ENCODE measurements at regions not wholly inside any gene's neighbourhood (a gene's known extent, or its start where the extent isn't known, plus 50 kb on each side); places are given as distances from the start of the nearest gene placed in this dataset.
"Not testable (repeated sequence)": the region's sequence is repeated elsewhere in the genome, so short reads cannot be mapped to it uniquely, and the experiment has no call there.

DNA sequence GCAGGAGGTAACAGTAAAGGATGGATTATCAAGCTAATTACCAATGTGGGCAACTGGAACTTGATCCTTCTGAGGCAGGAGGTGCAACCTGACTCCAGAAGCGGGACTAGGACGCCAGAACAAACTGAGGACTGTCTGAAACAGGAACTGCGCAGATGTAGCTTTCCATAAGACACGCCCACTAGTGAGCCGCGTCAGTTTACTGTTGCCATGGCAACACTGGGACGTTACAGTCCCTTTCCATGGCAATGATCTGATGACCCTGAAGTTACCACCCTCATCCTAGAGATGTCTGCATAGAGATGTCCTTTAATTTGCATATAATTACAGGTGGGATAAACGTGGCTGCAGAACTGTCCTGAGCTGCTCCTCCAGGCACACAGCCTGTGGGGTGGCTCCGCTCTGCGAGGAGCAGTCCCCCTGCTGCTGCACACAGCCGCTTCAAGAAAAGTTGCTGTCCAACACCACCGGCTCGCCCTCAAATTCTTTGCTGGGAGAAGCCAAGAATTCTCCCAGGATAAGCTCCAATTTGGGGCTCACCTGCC is 816.6 kb downstream of the UQCRFS1 start:
- DNase-seq = no peak

DNA sequence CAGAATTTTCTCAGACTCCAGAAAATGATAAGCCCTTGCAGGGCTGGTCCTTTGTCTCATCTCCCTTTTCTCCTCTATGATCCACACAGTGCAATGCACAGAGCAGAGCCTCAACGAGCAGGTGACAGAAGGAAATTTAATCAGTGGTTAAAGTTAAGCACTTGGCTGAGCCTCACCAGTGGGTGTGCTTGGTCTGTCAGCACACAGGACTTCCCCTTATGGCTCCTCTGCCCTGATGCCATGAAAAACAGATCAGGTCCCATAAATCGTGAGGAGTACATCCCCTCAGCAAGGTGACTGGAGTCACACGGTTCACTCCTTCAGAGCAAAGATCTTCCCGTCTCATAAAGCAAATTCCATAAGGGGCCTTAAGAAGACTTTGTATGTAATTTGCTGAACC is 818.2 kb downstream of the UQCRFS1 start:
- DNase-seq = no peak

DNA sequence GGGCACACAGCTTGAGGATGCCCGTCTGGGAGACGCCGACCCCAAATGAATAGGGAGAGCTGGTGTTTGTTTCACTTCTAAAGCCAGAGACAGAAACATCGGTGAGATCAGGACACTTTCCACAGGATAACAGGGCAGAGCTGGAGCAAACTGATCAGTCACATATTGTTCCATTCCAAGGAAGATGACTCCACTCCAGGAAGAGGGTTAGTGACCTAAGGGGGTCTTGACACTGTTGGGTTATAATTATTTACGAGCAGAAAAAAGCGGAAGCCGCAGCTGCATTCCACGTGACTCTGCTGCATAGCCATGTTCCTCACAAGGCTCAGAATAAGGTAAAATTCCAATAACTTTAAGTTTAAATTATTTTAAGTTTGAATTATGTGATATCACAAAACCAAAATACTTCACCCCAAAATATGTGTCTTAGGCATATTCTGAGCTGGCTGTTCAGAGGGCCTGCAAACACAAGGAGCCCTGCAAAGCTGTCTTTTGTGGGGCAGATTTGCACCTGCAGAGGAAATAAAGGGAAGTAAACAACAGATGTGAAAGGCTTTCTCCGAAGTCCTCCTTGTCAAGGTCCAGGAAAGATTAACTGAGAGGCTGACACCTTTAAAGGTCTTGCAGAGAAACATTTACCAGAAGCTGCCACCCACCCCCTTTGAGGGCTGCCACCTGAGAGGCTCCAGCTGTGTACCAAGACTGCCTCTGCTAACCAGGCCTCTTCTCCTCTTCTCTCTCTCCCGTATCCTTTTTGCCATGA is 819.2 kb downstream of the UQCRFS1 start:
- DNase-seq = peak in 1 of 2 donors; percentile 67

DNA sequence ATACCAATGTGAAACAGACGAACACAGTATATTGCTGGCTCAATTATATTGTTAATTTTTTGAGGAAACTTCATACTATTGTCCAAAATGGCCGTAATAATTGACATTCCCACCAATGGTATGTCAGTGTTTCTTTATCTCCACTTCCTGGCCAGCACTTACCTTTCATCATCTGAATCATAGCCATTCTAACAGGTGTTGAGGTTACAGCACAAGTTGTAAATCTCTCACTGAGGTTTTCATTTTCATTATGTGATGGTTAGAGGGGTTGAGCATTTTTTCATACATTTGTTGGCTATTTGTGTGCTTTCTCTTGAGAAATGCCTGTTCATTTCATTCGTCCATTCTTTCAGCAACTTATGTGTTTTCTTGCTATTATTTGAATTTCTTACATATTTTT is 824.0 kb downstream of the UQCRFS1 start:
- DNase-seq = no peak

DNA sequence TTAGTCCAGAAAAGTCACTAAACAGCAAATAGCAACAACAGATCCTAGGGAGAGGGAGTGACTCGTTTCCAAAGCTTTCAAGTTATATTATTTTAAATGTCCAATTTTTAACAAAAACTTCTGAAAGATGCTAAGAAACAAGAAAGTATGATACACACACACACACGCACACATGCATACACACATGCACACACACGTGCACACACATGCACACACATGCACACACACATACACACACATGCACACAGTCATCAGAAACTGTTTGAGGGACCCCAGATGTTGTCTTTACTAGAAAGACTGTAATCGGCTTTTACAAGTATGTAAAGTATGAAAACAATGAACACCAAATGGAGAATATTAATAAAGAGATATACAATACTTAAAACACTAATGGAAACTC is 825.4 kb downstream of the UQCRFS1 start:
- no peak for DNase-seq

DNA sequence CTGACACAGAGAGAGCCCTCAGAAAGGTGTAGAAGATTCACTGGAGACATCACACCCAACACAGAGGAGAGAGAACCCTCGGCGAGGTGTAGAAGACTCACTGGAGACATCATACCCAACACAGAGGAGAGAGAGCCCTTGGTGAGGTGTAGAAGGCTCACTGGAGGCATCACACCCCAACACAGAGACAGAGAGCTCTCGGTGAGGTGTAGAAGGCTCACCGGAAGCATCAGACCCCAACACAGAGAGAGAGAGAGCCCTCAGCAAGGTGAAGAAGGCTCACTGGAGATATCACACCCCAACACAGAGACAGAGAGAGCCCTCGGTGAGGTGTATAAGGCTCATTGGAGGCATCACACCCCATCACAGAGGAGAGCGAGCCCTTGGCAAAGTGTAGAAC is 826.5 kb downstream of the UQCRFS1 start:
- DNase-seq = no peak

DNA sequence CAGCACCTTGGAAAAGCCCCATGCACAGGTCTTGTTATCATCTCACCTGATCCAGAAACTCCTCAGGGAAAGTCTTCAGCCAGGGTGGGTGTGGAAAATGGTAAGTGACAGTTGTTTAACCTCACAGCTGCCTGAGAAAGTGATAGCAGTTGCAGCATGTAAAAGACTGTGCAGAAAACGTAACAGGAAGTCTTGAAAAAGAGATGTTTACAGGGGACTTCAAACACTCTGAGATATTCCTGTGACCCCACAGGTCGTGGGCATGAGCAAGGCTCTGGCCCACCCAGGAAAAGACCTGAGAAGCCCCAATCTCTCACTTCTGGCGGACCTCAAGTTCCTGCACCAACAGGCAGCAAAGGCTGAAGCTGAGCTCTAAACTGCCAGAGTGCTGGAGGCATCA is 826.9 kb downstream of the UQCRFS1 start:
- no peak for DNase-seq

DNA sequence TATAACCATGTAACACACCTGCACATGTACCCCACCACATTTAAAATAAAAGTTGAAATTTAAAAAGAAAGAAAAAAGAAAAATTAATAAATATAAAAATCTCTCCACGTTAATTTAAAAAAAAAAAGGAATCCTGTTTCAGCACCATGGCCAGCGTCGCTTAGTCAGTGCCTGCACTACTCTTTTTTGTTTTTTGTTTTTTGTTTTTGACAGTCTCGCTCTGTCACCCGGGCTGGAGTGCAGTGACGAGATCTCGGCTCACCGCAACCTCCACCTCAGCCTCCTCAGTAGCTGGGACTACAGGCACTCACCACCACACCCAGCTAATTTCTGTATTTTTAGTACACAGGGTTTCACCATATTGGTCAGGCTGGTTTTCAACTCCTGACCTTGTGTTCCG is 835.9 kb downstream of the UQCRFS1 start:
- DNase-seq = no peak

DNA sequence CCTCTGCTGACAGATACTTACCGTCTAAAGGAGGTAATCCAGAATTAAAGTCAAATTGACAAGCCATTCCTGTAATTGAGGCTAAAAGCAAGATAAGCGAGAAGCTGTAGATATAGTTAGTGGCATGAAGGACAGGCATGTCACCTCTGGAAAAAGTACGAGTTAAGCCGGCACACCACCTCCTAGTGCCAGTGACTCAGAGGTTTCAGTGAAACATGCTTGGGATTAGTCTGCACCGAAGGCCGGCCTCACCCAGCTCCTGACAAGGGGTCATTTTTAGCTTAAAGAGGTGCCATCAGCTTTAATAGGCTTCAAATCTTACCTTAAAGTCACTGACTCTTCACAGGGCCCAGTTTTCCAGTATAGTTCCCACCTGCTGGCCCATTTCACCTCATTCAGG is 838.0 kb downstream of the UQCRFS1 start:
- DNase-seq = no peak

DNA sequence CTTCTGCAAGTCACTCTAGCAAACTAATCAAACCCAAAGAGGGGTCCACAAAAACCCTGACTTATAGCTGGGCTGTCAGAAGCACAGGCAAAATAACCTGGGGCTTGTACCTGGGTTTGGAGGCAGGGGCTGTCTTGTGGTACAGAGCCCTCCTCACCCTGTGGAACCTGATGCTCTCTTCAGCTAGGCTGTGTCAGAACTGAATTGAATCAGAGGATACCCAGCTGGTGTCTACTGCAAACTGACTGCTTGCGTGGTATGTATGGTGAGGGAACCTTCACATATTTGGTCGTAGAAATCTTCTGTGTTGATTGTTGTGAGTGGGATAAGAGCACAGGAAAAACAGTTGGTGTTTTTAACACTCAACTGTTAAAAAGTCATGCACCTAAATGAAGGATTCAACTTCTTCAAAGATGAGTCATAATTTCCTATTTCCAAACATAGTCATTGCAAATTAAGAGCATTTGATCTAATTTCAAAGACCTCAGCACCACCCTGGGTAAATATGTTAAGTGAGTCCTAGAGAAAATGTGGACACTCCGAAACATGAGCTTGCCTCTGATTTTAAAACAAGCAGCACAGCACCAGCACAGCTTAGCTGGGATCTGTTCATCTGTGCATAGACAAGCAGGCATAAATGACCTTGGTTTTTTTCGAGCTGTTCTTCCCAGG is 840.2 kb downstream of the UQCRFS1 start:
- no peak for DNase-seq

DNA sequence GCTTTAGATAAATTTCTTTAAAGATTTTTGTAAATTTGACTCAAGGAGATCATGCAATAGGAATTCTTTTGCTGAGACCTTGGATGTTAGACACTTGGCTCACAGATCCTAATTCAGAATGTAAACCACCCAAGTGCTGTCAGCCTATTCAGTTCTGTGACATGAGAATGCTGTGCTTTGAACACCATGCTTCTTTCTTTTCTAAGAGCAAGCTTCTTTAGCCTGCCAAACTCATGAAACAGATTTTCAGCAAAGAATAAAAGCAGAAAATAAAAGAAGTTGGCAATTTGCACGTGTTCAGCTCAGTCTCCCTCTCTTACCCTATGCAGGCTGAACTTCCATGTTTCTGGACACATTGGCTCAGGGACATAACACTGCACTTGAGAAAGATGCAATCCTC is 845.8 kb downstream of the UQCRFS1 start:
- no peak for DNase-seq

DNA sequence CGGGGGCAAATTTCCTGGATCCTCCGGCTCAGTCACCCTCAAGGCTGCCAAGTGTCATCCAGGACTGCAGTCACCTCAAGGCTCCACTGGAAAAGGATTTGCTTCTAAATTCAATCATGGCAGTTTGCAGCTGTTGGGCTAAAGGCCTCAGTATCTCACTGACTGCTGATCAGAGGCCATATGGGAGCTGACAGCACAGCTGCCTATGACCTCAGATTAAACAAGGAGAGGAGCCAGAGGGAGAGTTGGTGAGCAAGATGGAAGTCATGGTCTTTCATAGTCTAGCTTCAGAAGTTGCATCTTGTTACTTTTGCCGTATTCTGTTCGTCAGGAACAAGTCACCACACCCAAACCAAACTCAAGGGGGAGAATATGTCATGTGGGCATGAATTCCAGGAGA is 849.7 kb downstream of the UQCRFS1 start:
- no peak for DNase-seq

DNA sequence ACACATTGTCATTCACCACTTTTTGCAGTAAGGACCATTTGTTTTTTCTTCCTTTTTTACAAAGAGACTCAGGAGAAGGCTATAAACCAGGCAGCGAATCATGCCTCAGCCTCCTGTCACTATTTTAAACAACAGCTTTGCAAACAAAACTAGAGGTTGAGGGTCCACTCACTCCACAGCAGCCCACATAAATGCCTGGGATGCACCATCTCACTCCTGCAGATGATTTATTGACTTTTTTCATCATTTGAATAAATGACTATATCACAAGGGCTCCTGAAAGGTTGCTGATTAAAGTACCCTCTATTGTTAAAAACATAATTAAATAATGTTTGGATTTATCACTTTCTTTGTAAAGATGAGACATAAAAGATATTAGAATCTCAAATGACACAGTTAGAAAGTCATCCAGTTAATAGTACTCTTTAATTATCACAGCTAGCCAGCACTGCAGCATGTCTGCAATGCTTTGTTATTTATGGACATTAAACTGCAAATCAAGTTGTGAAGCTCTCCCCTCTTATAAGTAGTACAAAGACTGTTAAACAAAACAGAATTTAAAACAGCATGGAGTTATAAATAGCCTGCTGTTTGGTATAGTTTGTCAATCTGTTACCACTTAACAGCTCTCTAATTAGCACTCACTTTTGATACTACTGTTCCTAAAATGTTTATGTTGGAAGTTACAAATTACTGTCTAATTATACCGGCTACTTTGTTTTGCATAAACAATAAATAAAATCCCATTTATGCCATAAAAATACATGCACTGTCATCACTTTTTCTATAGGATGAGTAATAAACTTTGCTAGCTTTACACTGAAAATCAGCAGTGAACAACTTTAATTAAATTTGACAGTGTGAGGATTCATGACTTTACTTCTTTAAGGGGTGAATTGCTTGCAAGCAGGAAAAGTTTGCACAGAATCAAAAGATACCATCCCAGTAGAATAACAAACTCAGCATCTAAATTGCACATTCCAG is 853.2 kb downstream of the UQCRFS1 start:
- no peak for DNase-seq

DNA sequence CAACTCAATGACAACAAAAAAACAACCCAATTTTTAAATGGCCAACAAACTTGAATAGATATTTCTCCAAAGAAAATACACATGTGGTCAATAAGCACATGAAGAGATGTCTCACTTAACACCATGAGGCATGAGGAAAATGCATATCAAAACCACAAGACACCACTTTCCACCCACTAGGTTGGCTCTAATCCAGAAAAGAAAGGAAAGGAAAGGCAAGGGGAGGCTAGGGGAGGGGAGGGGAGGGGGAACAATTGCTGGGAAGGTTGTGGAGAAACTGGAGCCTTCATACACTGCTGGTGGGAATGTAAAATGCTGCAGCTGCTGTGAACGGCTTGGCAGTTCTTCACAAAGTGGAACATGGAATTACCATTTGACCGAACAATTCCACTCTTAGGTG is 854.3 kb downstream of the UQCRFS1 start:
- no peak for DNase-seq

DNA sequence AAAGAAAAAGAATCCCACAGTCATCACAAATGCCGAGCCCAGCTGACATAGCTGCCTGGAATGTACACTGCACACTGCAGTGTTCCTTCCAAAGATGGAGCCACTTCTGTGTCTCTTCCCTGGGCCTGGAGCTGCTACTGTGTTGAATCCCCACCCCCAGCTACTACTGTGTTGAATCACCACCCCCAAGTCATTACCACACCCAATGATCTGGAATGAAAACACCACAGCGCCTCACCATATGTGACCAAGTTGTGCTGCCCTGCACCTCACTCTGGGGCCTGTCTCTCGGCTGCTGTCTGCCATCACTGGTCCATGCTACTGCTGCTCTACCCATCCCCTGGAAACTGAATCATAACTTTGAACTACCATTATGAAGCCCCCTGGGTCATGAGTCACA is 861.2 kb downstream of the UQCRFS1 start:
- no peak for DNase-seq

DNA sequence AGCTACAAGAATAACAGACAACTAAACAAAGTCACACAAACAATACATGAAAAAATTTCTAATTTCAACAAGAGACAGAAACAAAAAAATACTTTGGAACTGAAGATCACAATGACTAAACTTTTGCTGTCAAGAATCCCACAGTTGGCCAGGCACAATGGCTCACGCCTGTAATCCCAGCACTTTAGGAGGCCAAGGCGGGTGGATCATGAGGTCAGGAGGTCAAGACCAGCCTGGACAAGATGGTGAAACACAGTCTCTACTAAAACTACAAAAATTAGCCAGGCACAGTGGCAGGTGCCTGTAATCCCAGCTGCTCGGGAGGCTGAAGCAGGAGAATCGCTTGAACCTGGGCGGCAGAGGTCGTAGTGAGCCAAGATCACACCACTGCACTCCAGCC is 861.6 kb downstream of the UQCRFS1 start:
- DNase-seq = not testable (repeated sequence)

DNA sequence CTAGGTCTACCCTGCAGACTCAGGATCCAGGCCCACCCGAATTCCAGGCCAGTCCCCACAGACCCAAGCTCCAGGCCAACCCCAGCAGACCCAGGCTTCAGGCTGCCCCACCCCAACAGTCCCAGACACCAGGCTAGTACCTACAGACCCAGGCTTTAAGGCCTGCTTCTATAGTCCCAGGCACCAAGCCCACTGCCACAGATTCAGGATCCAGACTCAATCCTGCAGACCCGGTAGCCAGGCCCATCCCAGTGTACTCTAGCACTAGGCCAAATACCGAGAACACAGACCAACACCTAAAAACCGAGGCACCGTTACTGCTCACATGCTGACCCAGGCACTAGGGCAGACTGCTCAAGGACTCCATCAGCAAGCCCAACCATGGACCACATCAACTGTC is 862.3 kb downstream of the UQCRFS1 start:
- no peak for DNase-seq

DNA sequence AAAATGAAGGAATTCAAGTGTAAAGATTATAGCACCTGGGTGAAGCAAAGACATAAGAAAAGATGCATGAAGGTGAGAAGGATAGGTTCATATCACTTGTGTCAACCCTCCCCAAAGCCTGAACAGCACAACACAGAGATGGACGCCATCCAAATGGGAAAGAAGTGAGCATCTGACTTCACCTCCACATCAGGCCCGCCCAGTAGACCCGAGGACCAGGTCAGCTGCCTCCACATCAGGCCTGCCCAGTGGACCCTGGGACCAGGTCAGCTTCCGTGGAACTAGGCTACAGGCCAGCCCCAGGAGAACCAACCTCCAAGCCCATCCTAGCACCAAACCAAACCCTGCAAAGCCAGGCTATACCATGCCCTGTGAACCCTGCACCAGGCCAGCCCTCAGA is 862.9 kb downstream of the UQCRFS1 start:
- no peak for DNase-seq

DNA sequence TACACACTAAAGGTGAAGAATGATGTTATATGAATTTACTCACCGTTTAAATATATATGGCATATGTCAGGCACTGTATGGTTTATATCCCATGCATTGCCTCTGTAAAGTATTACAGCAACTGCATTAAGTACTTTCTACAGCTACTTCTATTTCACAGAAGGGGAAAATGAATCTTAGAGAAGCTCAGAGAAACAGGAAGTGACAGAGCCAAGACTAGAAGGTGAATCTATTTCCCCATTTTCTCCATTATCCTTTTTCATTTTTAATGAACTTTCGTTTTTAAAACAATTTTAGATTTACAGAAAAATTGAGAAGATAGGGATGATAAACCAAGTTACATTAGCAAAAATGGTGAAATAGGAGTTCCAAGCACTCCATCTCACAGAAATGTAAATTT is 863.3 kb downstream of the UQCRFS1 start:
- DNase-seq = peak in 1 of 2 donors; percentile 37

DNA sequence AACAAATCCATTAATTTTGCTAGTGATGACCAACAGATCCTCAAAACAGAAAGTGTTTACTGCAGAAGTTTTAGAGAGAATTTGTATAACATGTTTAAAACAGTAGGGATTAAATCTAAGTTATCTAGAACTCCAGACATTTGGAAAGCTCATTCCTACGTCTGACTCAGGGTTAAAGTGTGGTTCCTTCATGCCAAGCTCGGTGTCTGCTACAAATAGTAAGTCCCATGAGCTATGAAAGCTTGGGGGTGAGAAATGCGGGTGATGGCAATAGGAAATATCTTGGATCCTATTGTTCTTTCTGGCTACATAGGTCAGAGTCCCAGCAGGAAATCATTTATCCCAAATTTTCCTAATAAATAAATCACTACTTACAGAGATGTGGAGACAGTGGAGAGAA is 867.1 kb downstream of the UQCRFS1 start:
- DNase-seq = no peak

DNA sequence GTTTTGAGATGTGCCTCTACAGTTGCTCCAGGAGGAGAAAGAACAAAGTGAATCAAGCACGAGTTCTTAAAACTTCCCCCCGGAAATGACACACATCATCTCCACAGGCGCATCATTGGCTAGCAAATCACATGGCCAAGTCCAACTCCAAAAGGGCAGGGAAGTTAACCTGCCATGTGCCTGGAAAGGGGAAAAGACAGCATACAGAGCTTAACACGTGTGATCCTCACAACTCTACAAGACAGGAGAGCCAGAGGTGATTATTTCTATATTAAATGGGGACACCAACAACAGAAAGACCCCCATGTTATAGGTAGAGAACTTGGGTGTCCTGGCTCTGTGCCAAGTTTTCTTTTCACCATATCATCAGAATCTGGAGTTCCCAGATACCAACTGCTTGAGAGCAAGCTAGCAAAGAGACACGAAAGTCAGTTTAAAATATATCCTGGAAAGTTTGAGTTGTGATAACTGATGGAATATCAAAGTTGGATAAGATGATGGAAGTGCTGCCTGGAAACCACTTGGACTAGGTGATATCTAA is 871.1 kb downstream of the UQCRFS1 start:
- DNase-seq = no peak

DNA sequence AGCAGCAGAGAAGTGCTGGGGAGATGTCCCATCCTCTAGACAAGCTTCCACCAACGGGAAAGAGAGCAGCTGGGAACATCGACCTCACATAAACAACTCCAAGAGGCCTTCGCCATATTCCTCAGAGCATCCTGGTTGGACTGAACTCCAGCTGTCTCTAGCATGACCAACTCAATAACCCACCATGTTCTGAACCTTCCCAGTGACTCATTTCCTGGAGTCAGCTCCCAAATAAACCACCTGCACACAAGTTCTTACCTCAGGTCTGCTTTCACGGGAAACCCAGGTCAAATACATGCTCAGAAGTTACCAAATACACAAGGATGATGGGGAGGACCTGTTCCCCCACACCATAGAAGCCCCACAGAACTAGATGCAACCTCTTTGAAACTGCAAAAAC is 878.5 kb downstream of the UQCRFS1 start:
- DNase-seq = no peak

DNA sequence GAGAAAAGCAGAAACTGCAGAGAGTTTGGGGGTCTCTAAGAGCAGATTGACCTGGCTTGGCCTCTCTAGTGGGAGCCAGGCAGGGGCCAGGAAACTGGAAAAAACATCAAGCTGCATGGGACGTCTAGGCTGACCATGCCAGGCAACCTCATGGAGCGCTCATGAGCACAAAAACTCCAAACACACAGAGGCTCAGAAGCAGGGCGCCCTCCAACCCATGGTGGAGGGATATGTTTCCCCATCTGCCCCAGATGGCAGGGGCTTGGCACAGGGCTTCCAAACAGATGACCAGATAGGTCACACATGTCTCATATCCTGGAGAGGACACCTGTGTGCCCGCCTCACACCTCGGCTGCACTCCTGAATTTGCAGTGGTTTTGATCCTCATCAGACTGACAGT is 879.0 kb downstream of the UQCRFS1 start:
- no peak for DNase-seq
